HEK293 (cell line): ENCODE measurements at regions not wholly inside any gene's neighbourhood (a gene's known extent, or its start where the extent isn't known, plus 50 kb on each side); places are given as distances from the start of the nearest gene placed in this dataset.

ENCODE experiments used
- CTCF ChIA-PET: fragments of 350-600 bp; formaldehyde crosslinking; extraction: SDS; loops from one replicate; lab custom pipeline; 2021; ENCODE audit warnings: antibody characterized with exemption; lab: Yijun Ruan, JAX
- POLR2A ChIA-PET: fragments of 300-600 bp; formaldehyde crosslinking; extraction: SDS; loops from one replicate; lab custom pipeline; 2020; ENCODE audit warnings: antibody characterized with exemption, inconsistent platforms; lab: Yijun Ruan, JAX
- H3K27ac ChIP-seq: fragments of 200-500 bp; sonication (Bioruptor generic); 2 replicates; pipeline ENCODE4 v1.5.1; 2014; ENCODE audit warnings: low read depth, low read length, control low read depth, inconsistent platforms; ENCODE audit errors: extremely low read depth
- H3K36me3 ChIP-seq, 2 experiments: fragments of 200-500 bp in 1 of 2; sonication (Bioruptor generic) in 1 of 2; 1 replicate in 1 of 2; 2 replicates in 1 of 2; pipeline ENCODE4 v1.5.1; 2014 to 2017; ENCODE audit warnings: inconsistent platforms in 2 of 2, low read length in 2 of 2; ENCODE audit not compliant: control insufficient read depth in 2 of 2, insufficient read depth in 1 of 2
- H3K4me1 ChIP-seq: fragments of 200-500 bp; sonication (Bioruptor generic); 2 replicates; pipeline ENCODE4 v1.5.1; 2014; ENCODE audit warnings: mild to moderate bottlenecking, low read length, inconsistent platforms; ENCODE audit not compliant: control insufficient read depth, insufficient read depth
- H3K4me3 ChIP-seq: 2 replicates; pipeline ENCODE4 v1.5.1; 2011; ENCODE audit warnings: low read depth, mild to moderate bottlenecking, control low read depth, low read length, moderate library complexity
- H3K9me3 ChIP-seq: fragments of 200-500 bp; sonication (Bioruptor generic); 2 replicates; pipeline ENCODE4 v1.5.1; 2014; ENCODE audit warnings: low read depth, low read length, inconsistent platforms; ENCODE audit not compliant: control insufficient read depth, insufficient read depth
- ATF2 ChIP-seq: fragments of 450-650 bp; formaldehyde crosslinking; IDR thresholded peaks from 2 replicates; pipeline ENCODE4 v1.5.1; 2016; ENCODE audit warnings: missing biosample characterization, missing genetic modification characterization, low read depth
- GLI4 ChIP-seq: fragments of 450-650 bp; formaldehyde crosslinking; IDR thresholded peaks from 2 replicates; pipeline ENCODE4 v1.5.1; 2016; ENCODE audit warnings: missing biosample characterization, missing genetic modification characterization
- HOXA7 ChIP-seq: sonication (generic); formaldehyde crosslinking; IDR thresholded peaks from 2 replicates; pipeline ENCODE4 v1.8.1; 2022; ENCODE audit warnings: missing genetic modification reagents, borderline replicate concordance
- IKZF3 ChIP-seq: fragments of 450-650 bp; IDR thresholded peaks from 2 replicates; pipeline ENCODE4 v1.5.0; 2018; ENCODE audit warnings: missing biosample characterization, mild to moderate bottlenecking, missing genetic modification characterization, moderate library complexity
- KLF1 ChIP-seq: fragments of 450-650 bp; formaldehyde crosslinking; IDR thresholded peaks from 2 replicates; pipeline ENCODE4 v1.5.1; 2016; ENCODE audit warnings: missing biosample characterization, missing genetic modification characterization
- KLF10 ChIP-seq: fragments of 450-650 bp; IDR thresholded peaks from 2 replicates; pipeline ENCODE4 v1.5.1; 2018; ENCODE audit warnings: missing biosample characterization, mild to moderate bottlenecking, missing genetic modification characterization
- KLF17 ChIP-seq: fragments of 450-650 bp; formaldehyde crosslinking; IDR thresholded peaks from 2 replicates; pipeline ENCODE4 v1.5.1; 2016; ENCODE audit warnings: missing biosample characterization, missing genetic modification characterization
- OVOL3 ChIP-seq: fragments of 450-650 bp; formaldehyde crosslinking; IDR thresholded peaks from 2 replicates; pipeline ENCODE4 v1.5.1; 2016; ENCODE audit warnings: missing biosample characterization, missing genetic modification characterization
- PRDM2 ChIP-seq: fragments of 450-650 bp; formaldehyde crosslinking; IDR thresholded peaks from 2 replicates; pipeline ENCODE4 v1.5.1; 2016; ENCODE audit warnings: missing biosample characterization, missing genetic modification characterization, borderline replicate concordance
- REPIN1 ChIP-seq: fragments of 450-650 bp; formaldehyde crosslinking; IDR thresholded peaks from 2 replicates; pipeline ENCODE4 v1.5.1; 2017; ENCODE audit warnings: missing biosample characterization, missing genetic modification characterization, low read depth
- SALL2 ChIP-seq: fragments of 450-650 bp; formaldehyde crosslinking; IDR thresholded peaks from 2 replicates; pipeline ENCODE4 v1.5.0; 2017; ENCODE audit warnings: missing biosample characterization, mild to moderate bottlenecking, missing genetic modification characterization, borderline replicate concordance
- SCRT2 ChIP-seq: fragments of 450-650 bp; formaldehyde crosslinking; IDR thresholded peaks from 2 replicates; pipeline ENCODE4 v1.5.1; 2016; ENCODE audit warnings: missing biosample characterization, missing genetic modification characterization
- YY2 ChIP-seq: fragments of 450-650 bp; formaldehyde crosslinking; IDR thresholded peaks from 2 replicates; pipeline ENCODE4 v1.5.1; 2016; ENCODE audit warnings: missing biosample characterization, missing genetic modification characterization
- ZBTB1 ChIP-seq: fragments of 450-650 bp; formaldehyde crosslinking; IDR thresholded peaks from 2 replicates; pipeline ENCODE4 v1.5.1; 2016; ENCODE audit warnings: missing biosample characterization, missing genetic modification characterization
- ZBTB11 ChIP-seq: fragments of 450-650 bp; formaldehyde crosslinking; conservative IDR thresholded peaks from 2 replicates; pipeline ENCODE4 v1.5.1; 2016; ENCODE audit warnings: low read depth, missing biosample characterization, missing genetic modification characterization
- ZBTB17 ChIP-seq: fragments of 450-650 bp; formaldehyde crosslinking; IDR thresholded peaks from 2 replicates; pipeline ENCODE4 v1.5.1; 2016; ENCODE audit warnings: missing biosample characterization, missing genetic modification characterization
- ZBTB7A ChIP-seq: fragments of 450-650 bp; formaldehyde crosslinking; IDR thresholded peaks from 2 replicates; pipeline ENCODE4 v1.5.1; 2016; ENCODE audit warnings: low read depth, missing biosample characterization, missing genetic modification characterization
- ZFHX2 ChIP-seq: fragments of 450-650 bp; formaldehyde crosslinking; conservative IDR thresholded peaks from 2 replicates; pipeline ENCODE4 v1.5.1; 2016; ENCODE audit warnings: missing biosample characterization, missing genetic modification characterization
- ZNF10 ChIP-seq: fragments of 450-650 bp; formaldehyde crosslinking; IDR thresholded peaks from 2 replicates; pipeline ENCODE4 v1.5.1; 2017; ENCODE audit warnings: missing biosample characterization, missing genetic modification characterization
- ZNF2 ChIP-seq: fragments of 450-650 bp; formaldehyde crosslinking; IDR thresholded peaks from 2 replicates; pipeline ENCODE4 v1.5.1; 2016; ENCODE audit warnings: missing biosample characterization, missing genetic modification characterization
- ZNF23 ChIP-seq: fragments of 450-650 bp; formaldehyde crosslinking; IDR thresholded peaks from 2 replicates; pipeline ENCODE4 v1.5.1; 2016; ENCODE audit warnings: missing biosample characterization, missing genetic modification characterization, borderline replicate concordance
- ZNF350 ChIP-seq: fragments of 450-650 bp; formaldehyde crosslinking; IDR thresholded peaks from 2 replicates; pipeline ENCODE4 v1.5.0; 2017; ENCODE audit warnings: missing biosample characterization, mild to moderate bottlenecking, missing genetic modification characterization
- ZNF529 ChIP-seq: fragments of 450-650 bp; formaldehyde crosslinking; IDR thresholded peaks from 2 replicates; pipeline ENCODE4 v1.5.1; 2017; ENCODE audit warnings: missing genetic modification characterization, missing biosample characterization; ENCODE audit not compliant: insufficient replicate concordance
- ZNF530 ChIP-seq: fragments of 450-650 bp; formaldehyde crosslinking; IDR thresholded peaks from 2 replicates; pipeline ENCODE4 v1.5.1; 2016; ENCODE audit warnings: low read depth, missing biosample characterization, missing genetic modification characterization
- ZNF549 ChIP-seq: fragments of 450-650 bp; IDR thresholded peaks from 2 replicates; pipeline ENCODE4 v1.5.1; 2018; ENCODE audit warnings: missing biosample characterization, missing genetic modification characterization, mild to moderate bottlenecking, inconsistent platforms, moderate library complexity
- ZNF560 ChIP-seq: fragments of 450-650 bp; formaldehyde crosslinking; IDR thresholded peaks from 2 replicates; pipeline ENCODE4 v1.5.1; 2017; ENCODE audit warnings: missing biosample characterization, missing genetic modification characterization, borderline replicate concordance
- ZNF571 ChIP-seq: fragments of 450-650 bp; formaldehyde crosslinking; IDR thresholded peaks from 2 replicates; pipeline ENCODE4 v1.5.0; 2017; ENCODE audit warnings: missing biosample characterization, missing genetic modification characterization

DNA sequence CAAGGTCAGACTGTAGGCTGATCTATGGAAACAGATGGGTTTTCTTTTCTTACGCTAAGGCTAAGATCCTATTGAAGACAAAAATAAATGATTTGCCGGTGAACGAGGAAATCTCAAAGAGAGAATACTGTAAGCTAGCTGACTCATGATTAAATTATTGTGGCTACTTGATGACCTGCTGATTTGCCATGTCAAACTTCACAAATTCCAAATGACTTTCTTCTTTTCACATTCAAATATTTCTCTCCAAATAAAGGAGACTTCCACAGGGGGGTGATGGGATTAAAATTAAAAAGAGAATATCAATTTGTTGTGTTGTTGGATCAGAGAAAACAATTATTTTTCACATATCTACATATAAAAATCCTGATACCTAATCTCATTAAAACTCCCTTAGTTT lies 860.6 kb upstream of the ZWINT start:
- ChIA-PET POLR2A (no interaction called here), CTCF (interaction anchor here (0.6 kb wide), 1 partner anchor 156 kb away, joined by 3 read pairs; no protein-coding TSS in a partner anchor)
- H3K4me1 ChIP-seq, result no peaks in the 10 kb centered on the region
- H3K36me3 ChIP-seq, result no peaks in the 10 kb centered on the region
- H3K27ac ChIP-seq, result no peak overlapping the region
- H3K9me3 ChIP-seq, result no peaks in the 10 kb centered on the region
- TF ChIP-seq PRDM2, result no peak
- TF ChIP-seq ZNF10 (tag by site-specific recombination), result no peak
- no peak for TF ChIP-seq OVOL3 (tag by site-specific recombination)
- TF ChIP-seq ATF2 (tag by site-specific recombination), result no peak
- no peak for TF ChIP-seq SALL2 (tag by site-specific recombination)
- TF ChIP-seq ZFHX2 (tag by site-specific recombination), result no peak
- no peak for TF ChIP-seq ZNF23
- no peak for TF ChIP-seq KLF10
- no peak for TF ChIP-seq ZNF530 (tag by site-specific recombination)
- TF ChIP-seq ZNF560 (tag by site-specific recombination), result no peak
- TF ChIP-seq GLI4, result no peak
- TF ChIP-seq ZNF549 (tag by site-specific recombination), result no peak
- no peak for TF ChIP-seq REPIN1 (tag by site-specific recombination)
- no peak for TF ChIP-seq ZBTB1 (tag by site-specific recombination)
- no peak for TF ChIP-seq KLF1 (tag by site-specific recombination)
- no peak for TF ChIP-seq SCRT2 (tag by site-specific recombination)
- no peak overlapping the region for H3K4me3 ChIP-seq

DNA sequence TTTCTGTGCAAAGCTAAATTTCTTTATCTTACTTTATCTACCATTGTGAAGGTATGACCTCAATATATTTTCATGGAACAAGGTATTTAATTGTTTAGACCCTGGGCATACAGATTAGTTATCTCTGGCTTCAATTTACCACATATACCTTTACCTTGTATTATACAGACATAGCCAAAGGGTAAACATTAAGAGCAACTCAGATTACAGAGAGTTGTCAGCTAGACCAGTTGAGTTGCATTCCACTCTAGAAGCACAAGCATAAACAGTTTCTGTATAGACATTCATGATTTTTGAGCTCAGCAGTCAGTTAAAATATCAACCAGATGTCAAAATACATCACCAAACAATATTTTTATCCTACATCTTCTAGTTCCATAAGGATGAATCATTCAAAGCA lies 857.3 kb upstream of the ZWINT start:
- POLR2A ChIA-PET, result no interaction called here
- Histone ChIP-seq H3K4me1 (no peaks in the 10 kb centered on the region), H3K36me3 (no peaks in the 10 kb centered on the region), H3K4me3 (no peak overlapping the region), H3K27ac (no peak overlapping the region), H3K9me3 (no peaks in the 10 kb centered on the region)
- CTCF ChIA-PET, result no interaction called here
- TF ChIP-seq ZBTB7A (tag by site-specific recombination) (no peak), KLF17 (tag by site-specific recombination) (no peak), ZNF571 (no peak), ZBTB11 (no peak), HOXA7 (no peak), YY2 (no peak), ZNF529 (tag by site-specific recombination) (no peak), IKZF3 (tag by site-specific recombination) (no peak), ZNF350 (tag by site-specific recombination) (no peak), ZBTB17 (tag by site-specific recombination) (no peak), ZNF2 (tag by site-specific recombination) (no peak)
